NCI-H345 treated with DMSO at 0.1 percent for 48 hours (cell line): ENCODE measurements at regions not wholly inside any gene's neighbourhood (a gene's known extent, or its start where the extent isn't known, plus 50 kb on each side); places are given as distances from the start of the nearest gene placed in this dataset.
"Not testable (repeated sequence)": the region's sequence is repeated elsewhere in the genome, so short reads cannot be mapped to it uniquely, and the experiment has no call there.

Source experiments
- DNase-seq: peaks from one replicate; lab custom pipeline; 2025; ENCODE audit not compliant: unreplicated experiment; lab: John Stamatoyannopoulos, UW

DNA sequence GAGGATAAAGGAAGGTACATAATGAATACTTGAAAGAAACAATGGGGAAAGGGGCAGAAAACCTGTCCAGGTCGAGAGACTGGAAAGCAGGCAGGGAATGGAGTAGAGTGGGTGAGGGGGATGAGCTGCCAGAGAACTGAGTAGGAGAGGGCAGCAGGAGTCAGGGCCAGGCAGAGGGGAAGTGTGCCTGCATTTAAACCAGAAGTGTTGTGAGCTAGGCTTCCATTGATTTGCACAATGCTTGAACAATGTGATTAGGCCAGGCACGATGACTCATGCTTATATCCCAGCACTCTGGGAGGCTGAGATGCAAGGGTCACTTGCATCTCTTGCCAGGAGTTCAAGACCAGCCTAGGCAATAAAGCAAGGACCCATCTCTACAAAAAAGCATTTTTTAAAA is 332.6 kb downstream of the ANAPC1 start:
- DNase-seq = not testable (repeated sequence)

- not testable (repeated sequence) for DNase-seq
These were observed 331.4 kb downstream of the ANAPC1 start for GRCh38 chr2:111552625-111553024.

DNA sequence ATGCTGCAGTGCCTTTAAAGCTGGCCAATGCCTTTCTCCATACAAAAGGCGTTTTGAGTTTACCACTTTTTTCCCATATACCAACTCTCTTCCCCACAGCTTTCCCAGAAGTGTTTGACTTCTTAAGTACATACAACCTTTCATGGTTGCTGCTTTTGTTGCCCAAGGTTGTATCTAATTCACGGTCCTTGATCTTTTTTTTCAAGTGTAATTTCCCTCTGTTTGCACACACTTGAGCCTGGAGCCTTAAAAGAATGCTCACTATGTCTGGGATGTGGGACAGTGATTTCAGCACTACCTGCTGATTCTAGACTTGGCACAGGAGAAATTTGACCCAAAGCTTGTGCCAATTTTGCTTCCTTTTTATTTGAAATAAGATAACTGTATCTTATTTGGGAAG is 324.7 kb downstream of the ANAPC1 start:
- DNase-seq = not testable (repeated sequence)

- DNase-seq = not testable (repeated sequence)
These were observed 324.2 kb downstream of the ANAPC1 start for GRCh38 chr2:111559814-111560213.

- not testable (repeated sequence) for DNase-seq
These were observed 317.9 kb downstream of the ANAPC1 start for GRCh38 chr2:111566068-111566467.

- DNase-seq = not testable (repeated sequence)
These were observed 316.8 kb downstream of the ANAPC1 start for GRCh38 chr2:111567233-111567632.

DNA sequence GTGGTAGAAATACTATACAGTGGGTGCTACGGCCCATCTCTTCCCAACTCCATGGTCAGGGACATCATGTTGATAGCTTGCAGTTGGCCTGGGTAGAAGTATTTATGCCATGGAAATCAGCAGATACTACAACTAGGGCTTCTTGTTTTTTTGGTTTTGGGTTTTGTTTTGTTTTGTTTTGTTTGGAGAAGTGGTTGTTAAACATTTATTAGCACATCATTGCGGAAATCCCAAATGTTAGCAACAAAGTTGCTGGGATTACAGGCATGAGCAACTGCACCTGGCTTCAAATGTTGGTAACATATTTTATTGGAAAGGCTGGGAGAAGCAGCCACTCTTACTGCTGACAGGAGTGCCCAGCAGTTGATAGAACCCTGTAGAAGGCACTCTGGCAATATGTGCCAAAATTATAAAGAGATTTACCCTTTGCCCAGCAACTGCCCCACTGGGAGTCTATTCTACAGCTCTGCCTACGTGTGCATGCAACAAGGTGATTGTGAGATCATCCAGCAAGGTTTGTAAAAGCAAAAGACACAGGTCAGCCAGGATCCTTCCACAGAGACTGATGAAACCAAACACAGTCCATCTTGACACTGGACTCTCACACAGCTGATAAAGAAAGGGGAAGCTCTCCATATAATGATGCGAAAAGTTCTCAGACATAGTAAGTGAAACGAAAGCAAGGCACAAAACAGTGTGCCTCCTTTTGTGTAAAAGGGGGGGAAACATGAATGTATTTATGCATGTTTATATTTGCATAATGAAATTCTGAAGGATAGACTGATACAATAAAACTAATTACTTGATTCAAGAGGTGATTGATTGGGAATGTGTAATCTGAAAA is 314.4 kb downstream of the ANAPC1 start:
- not testable (repeated sequence) for DNase-seq

GRCh38 chr2:111570300-111571114 is 313.5 kb downstream of the ANAPC1 start:
- not testable (repeated sequence) for DNase-seq

DNA sequence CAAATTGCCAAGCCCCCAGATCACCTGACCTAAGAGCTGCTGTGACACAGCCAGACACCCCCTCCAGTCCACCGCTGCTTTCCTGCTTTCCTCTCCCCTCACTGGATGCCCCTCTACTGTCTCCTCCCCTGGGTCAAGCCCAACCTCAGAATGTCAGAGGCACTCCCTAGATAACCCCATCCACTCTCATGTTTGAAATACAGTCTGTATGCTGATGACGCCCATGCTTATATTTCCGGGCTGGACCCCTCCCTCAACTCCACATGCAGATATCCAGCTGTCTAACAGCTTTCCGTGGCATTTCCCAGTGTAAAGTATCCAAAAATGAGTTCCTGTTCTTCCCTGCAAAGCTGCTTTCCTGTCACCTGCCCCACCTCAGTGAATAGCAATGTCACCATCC is 309.2 kb downstream of the ANAPC1 start:
- not testable (repeated sequence) for DNase-seq

GRCh38 chr2:111577154-111577885 is 306.7 kb downstream of the ANAPC1 start:
- DNase-seq = not testable (repeated sequence)

DNA sequence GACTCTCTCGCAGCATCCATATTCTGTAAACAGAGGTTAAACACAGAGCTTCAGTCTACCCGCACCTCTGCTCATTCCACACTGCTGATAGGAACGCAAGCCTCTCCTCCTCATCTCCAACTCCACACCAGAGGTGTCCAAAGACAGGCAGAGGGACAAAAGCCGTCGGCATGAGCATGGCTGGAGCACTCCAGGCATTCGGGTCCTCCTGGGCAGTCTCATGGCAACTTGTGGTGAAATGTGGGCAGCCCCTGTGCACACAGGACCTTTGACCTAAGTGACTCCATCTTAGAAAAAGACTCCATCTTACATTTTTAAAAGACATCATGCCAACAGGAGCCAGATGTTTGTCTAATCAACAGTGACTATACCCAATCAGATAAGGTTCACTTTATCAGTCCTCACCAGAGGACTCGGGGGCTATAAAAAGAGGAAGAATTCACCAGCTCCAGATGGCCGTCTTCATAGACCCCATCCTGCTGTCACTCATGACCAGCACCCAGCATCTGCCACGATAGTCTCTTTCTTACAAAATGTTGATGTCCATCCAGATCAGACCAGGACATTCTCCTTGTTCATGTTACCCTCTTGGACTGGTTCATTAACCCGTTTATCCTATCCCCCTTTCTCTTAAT is 304.4 kb downstream of the ANAPC1 start:
- not testable (repeated sequence) for DNase-seq

- DNase-seq = not testable (repeated sequence)
These were observed 303.4 kb downstream of the ANAPC1 start for GRCh38 chr2:111580616-111581015.

- not testable (repeated sequence) for DNase-seq
These were observed 301.9 kb downstream of the ANAPC1 start for GRCh38 chr2:111582090-111582489.

DNA sequence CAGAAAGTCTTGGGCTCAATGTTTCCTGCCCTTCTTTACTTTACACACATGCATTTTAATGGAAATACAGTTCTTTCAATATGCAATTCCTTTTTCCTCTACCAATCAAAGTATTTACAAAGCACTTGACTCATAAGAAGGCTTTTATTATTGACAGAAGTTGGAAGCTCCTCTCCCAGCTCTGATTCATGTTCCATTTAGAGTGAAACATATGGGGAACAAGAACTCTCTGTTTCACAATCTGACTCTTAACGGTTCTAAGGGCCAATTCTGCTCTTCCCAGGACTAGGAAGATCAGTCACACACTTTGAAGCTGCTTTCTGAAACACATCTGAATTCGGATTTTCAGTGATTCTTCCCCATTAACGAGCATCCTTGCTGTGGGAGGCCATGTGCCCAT is 300.5 kb downstream of the ANAPC1 start:
- DNase-seq = not testable (repeated sequence)

DNA sequence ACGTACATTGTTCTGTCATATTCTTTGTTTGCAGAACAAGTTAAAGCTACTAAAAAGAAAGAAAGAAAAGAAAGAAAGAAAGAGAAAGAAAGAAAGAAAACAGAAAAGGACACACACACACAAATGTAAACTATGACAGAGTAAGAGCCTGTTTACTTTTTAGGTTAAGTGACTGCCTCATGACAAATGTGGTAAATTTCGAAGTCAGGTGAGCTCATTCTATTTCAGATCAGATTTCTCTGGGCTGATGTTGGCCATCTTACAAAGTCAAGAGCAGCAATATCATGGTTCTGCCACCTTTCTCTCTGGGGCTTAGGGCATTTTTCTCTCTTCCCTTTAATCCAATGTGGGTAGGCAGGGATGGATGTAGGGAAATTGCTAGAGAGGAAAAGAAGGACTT is 299.5 kb downstream of the ANAPC1 start:
- not testable (repeated sequence) for DNase-seq

- DNase-seq = not testable (repeated sequence)
These were observed 299.0 kb downstream of the ANAPC1 start for GRCh38 chr2:111584950-111585349.

DNA sequence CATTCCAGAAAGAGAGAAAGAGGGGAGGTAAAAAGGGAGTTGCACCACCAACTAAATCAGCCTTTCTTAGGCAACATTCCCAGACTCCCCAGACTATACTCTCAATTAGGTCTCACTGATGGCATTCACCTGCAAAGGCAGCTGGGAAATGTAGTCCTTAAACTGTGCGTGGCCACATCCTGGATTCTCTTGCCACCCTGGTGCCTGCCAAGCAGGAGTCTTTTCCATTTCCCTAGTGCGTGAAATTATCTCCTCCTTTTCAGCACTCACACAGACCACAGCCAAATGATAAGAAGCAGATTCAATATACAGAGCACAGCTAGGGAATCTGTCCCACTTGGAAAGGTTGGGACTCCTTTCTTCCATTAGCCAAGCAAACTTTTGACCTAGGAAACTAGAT is 298.0 kb downstream of the ANAPC1 start:
- not testable (repeated sequence) for DNase-seq

DNA sequence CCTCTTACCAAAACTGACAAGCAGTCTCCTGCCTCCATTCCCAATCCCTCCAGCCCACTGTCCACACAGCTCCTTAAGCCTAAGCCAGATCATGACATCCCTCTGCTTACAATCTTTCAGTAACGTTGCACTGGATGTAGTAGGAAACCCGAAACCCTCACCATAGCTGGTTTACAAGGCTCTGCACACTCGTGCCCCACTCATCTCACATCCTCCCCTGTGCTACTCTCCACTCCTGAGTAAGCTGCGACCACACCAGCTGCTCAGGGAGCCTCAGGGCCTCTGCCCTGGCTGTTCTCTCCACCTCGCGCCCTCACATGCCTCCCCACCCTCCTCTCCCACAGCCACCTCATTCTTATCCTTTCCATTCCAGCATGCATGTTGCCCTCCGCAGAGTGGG is 288.9 kb downstream of the ANAPC1 start:
- not testable (repeated sequence) for DNase-seq

DNA sequence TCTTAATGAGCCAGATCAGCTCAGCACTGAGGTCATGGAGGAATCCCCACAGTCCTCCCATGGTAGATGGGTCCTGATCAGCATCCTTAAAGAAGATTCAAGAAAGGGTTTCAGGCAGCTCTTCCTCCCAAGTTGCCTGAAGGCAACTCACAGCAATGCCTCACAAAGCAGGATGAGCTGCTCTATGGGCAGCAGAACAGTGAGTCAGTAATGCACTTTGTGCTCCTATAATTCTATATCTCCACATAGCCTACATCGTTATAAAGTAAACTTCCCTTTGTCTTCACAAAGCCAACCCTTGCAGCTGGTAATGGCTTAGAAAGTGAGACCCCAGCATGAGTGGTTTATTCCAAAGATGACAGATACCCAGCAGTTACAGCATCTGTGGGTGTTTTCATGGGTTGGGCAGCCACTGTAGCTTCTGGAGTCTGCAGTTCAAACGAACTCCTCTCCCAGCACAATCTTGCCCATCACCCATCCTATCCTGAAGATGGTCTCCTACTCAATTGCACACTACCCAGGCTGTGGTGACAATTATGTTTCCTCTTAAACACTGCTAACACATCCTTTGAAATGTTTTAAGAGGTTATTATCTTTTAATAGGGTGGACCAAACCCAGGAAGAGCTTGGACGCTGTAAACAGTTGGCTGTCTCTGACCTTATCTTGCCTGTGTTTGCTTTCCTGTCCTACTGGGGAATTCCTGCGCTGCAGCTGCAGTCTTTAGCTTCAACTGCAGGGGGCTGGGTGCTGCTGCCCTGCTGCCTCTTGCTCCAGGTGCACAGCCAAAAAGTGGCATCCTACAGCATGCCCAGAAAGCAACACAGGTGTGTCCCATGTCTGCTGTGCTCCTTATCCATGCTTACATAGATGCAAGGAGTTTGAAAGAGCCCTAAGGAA is 286.9 kb downstream of the ANAPC1 start:
- not testable (repeated sequence) for DNase-seq

GRCh38 chr2:111598944-111599343 is 285.0 kb downstream of the ANAPC1 start:
- not testable (repeated sequence) for DNase-seq
